ENCODE measurements at regions not wholly inside any gene's neighbourhood (a gene's known extent, or its start where the extent isn't known, plus 50 kb on each side); places are given as distances from the start of the nearest gene placed in this dataset.
A peak's percentile ranks its signal among the peaks of the same experiment; 100 is the strongest.

DNA sequence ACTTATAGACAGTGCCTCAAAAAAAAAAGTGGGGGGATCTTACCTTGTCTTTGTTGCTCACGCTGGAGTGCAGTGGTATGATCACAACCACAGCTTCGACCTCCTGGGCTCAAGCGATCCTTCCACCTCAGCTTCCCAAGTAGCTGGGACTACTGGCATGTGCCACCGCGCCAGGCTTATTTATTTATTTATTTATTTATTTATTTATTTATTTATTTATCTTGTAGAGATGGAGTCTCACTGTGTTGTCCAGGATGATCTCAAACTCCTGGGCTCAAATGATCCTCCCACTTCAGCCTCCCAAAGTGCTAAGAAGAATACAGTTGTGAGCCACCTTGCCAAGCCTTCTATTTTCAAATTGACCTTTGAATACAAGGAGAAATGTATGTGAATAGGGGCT is 553.0 kb upstream of the BTBD3 start:
- Histone ChIP-seq H3K9ac (ENCODE audit: low read length) (no peak overlapping the region), H3K9me3 (ENCODE audit: insufficient read depth, low read depth, low read length) (no peaks in the 10 kb centered on the region), H3K27me3 (ENCODE audit: insufficient read depth, low read length) (no peaks in the 10 kb centered on the region), H3K4me2 (ENCODE audit: low read length) (no peak overlapping the region), H3K4me3 (ENCODE audit: insufficient read depth, low read depth, low read length) (no peak overlapping the region), H3K27ac (ENCODE audit: low read depth, low read length) (no peak overlapping the region), H3K4me1 (ENCODE audit: insufficient read depth, low read length) (no peaks in the 10 kb centered on the region), H2AFZ (ENCODE audit: low read depth, low read length) (no peak overlapping the region), H4K20me1 (ENCODE audit: insufficient read depth, low read length) (no peaks in the 10 kb centered on the region), H3K36me3 (ENCODE audit: insufficient read depth, low read length) (no peaks in the 10 kb centered on the region), H3K79me2 (ENCODE audit: insufficient read depth, low read length) (no peaks in the 10 kb centered on the region)
- no peak for FAIRE-seq
- Mint-ChIP-seq H3K36me3 (ENCODE audit: low read depth, unreplicated experiment) (no peaks in the 10 kb centered on the region), H3K27me3 (ENCODE audit: low read depth, unreplicated experiment) (no peaks in the 10 kb centered on the region), H3K4me3 (ENCODE audit: unreplicated experiment) (no peak overlapping the region), H3K4me1 (ENCODE audit: low read depth, unreplicated experiment) (peaks cover 4% of the 10 kb centered on the region), H3K27ac (ENCODE audit: unreplicated experiment) (no peak overlapping the region), H3K9me3 (ENCODE audit: unreplicated experiment) (no peaks in the 10 kb centered on the region)
- TF ChIP-seq, protein P1, sequence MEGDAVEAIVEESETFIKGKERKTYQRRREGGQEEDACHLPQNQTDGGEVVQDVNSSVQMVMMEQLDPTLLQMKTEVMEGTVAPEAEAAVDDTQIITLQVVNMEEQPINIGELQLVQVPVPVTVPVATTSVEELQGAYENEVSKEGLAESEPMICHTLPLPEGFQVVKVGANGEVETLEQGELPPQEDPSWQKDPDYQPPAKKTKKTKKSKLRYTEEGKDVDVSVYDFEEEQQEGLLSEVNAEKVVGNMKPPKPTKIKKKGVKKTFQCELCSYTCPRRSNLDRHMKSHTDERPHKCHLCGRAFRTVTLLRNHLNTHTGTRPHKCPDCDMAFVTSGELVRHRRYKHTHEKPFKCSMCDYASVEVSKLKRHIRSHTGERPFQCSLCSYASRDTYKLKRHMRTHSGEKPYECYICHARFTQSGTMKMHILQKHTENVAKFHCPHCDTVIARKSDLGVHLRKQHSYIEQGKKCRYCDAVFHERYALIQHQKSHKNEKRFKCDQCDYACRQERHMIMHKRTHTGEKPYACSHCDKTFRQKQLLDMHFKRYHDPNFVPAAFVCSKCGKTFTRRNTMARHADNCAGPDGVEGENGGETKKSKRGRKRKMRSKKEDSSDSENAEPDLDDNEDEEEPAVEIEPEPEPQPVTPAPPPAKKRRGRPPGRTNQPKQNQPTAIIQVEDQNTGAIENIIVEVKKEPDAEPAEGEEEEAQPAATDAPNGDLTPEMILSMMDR (IDR thresholded peaks at IDR 0.05; ENCODE audit: insufficient read depth, low read depth, low read length): no peak
- no peak for TF ChIP-seq EZH2 (IDR thresholded peaks at IDR 0.05; ENCODE audit: insufficient read depth, low read length)
- DNase-seq (ENCODE audit: low read depth): no peak

DNA sequence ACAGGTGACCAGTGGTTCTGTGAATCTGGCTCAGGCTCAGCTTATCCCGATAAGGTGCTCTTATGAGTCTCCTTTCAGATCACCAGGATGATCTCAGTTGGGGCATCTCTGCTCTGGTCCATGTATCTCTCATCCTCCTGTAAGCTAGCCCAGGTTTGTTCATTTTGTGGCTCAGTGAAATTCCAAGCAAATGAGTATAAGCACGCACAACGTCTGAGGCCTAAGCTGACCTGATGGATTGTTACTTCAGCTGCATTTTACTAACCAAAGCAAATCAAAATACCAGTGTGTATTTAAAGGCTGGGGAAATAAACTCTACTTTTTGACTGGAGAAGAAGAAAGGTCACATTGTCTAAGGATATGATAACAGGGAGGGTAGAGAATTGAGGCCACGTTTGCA is 551.0 kb upstream of the BTBD3 start:
- no peaks in the 10 kb centered on the region for H3K36me3 Mint-ChIP-seq (ENCODE audit: low read depth, unreplicated experiment)
- no peak overlapping the region for H3K4me2 ChIP-seq (ENCODE audit: low read length)
- H3K4me1 Mint-ChIP-seq (ENCODE audit: low read depth, unreplicated experiment): peaks cover 4% of the 10 kb centered on the region
- H3K9me3 Mint-ChIP-seq (ENCODE audit: unreplicated experiment): no peaks in the 10 kb centered on the region
- no peak for FAIRE-seq
- no peaks in the 10 kb centered on the region for H3K27me3 ChIP-seq (ENCODE audit: insufficient read depth, low read length)
- no peak overlapping the region for H3K4me3 Mint-ChIP-seq (ENCODE audit: unreplicated experiment)
- no peak overlapping the region for H3K27ac Mint-ChIP-seq (ENCODE audit: unreplicated experiment)
- H2AFZ ChIP-seq (ENCODE audit: low read depth, low read length): no peak overlapping the region
- no peaks in the 10 kb centered on the region for H3K9me3 ChIP-seq (ENCODE audit: insufficient read depth, low read depth, low read length)
- DNase-seq (ENCODE audit: low read depth): peak; percentile 89
- H4K20me1 ChIP-seq (ENCODE audit: insufficient read depth, low read length): no peaks in the 10 kb centered on the region
- H3K27me3 Mint-ChIP-seq (ENCODE audit: low read depth, unreplicated experiment): no peaks in the 10 kb centered on the region
- no peaks in the 10 kb centered on the region for H3K36me3 ChIP-seq (ENCODE audit: insufficient read depth, low read length)
- H3K4me1 ChIP-seq (ENCODE audit: insufficient read depth, low read length): no peaks in the 10 kb centered on the region
- H3K79me2 ChIP-seq (ENCODE audit: insufficient read depth, low read length): no peaks in the 10 kb centered on the region
- H3K4me3 ChIP-seq (ENCODE audit: insufficient read depth, low read depth, low read length): no peak overlapping the region
- peak overlapping the region; percentile 32 for H3K27ac ChIP-seq (ENCODE audit: low read depth, low read length)
- no peak overlapping the region for H3K9ac ChIP-seq (ENCODE audit: low read length)
- no peak for TF ChIP-seq EZH2 (IDR thresholded peaks at IDR 0.05; ENCODE audit: insufficient read depth, low read length)
- TF ChIP-seq, protein P1 (IDR thresholded peaks at IDR 0.05; ENCODE audit: insufficient read depth, low read depth, low read length): no peak

DNA sequence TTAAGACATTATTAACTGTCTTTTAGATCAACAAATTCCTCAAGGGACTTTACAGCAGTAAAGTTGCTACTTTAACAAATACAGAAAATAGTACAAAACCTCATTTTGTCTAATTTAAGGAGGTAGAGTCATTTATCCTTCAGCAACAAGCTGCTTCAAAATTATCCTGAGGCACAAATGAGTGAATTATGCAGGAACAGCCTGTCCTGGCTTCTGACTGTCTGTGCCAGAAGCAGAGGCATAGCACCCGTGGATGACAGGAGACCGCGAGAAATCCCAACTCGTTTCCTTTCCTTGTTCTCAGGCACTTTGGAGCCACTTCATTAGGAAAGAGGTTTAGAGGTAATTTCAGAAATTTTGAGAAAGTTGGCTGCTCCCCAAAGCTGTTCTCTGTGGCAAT is 549.2 kb upstream of the BTBD3 start:
- H3K4me3 ChIP-seq (ENCODE audit: insufficient read depth, low read depth, low read length): no peak overlapping the region
- H3K27me3 ChIP-seq (ENCODE audit: insufficient read depth, low read length): no peaks in the 10 kb centered on the region
- no peak overlapping the region for H3K9ac ChIP-seq (ENCODE audit: low read length)
- no peaks in the 10 kb centered on the region for H4K20me1 ChIP-seq (ENCODE audit: insufficient read depth, low read length)
- Mint-ChIP-seq H3K27ac (ENCODE audit: unreplicated experiment) (no peak overlapping the region), H3K27me3 (ENCODE audit: low read depth, unreplicated experiment) (no peaks in the 10 kb centered on the region), H3K36me3 (ENCODE audit: low read depth, unreplicated experiment) (no peaks in the 10 kb centered on the region), H3K4me1 (ENCODE audit: low read depth, unreplicated experiment) (peaks cover 19% of the 10 kb centered on the region), H3K4me3 (ENCODE audit: unreplicated experiment) (no peak overlapping the region), H3K9me3 (ENCODE audit: unreplicated experiment) (no peaks in the 10 kb centered on the region)
- no peaks in the 10 kb centered on the region for H3K79me2 ChIP-seq (ENCODE audit: insufficient read depth, low read length)
- no peak overlapping the region for H2AFZ ChIP-seq (ENCODE audit: low read depth, low read length)
- no peaks in the 10 kb centered on the region for H3K36me3 ChIP-seq (ENCODE audit: insufficient read depth, low read length)
- DNase-seq (ENCODE audit: low read depth): no peak
- no peak overlapping the region for H3K27ac ChIP-seq (ENCODE audit: low read depth, low read length)
- H3K4me2 ChIP-seq (ENCODE audit: low read length): no peak overlapping the region
- TF ChIP-seq, protein P1 (IDR thresholded peaks at IDR 0.05; ENCODE audit: insufficient read depth, low read depth, low read length): no peak
- TF ChIP-seq EZH2 (IDR thresholded peaks at IDR 0.05; ENCODE audit: insufficient read depth, low read length): no peak
- peaks cover 1% of the 10 kb centered on the region for H3K4me1 ChIP-seq (ENCODE audit: insufficient read depth, low read length)
- FAIRE-seq: no peak
- H3K9me3 ChIP-seq (ENCODE audit: insufficient read depth, low read depth, low read length): no peaks in the 10 kb centered on the region
